ENCODE measurements at regions not wholly inside any gene's neighbourhood (a gene's known extent, or its start where the extent isn't known, plus 50 kb on each side); places are given as distances from the start of the nearest gene placed in this dataset.

DNA sequence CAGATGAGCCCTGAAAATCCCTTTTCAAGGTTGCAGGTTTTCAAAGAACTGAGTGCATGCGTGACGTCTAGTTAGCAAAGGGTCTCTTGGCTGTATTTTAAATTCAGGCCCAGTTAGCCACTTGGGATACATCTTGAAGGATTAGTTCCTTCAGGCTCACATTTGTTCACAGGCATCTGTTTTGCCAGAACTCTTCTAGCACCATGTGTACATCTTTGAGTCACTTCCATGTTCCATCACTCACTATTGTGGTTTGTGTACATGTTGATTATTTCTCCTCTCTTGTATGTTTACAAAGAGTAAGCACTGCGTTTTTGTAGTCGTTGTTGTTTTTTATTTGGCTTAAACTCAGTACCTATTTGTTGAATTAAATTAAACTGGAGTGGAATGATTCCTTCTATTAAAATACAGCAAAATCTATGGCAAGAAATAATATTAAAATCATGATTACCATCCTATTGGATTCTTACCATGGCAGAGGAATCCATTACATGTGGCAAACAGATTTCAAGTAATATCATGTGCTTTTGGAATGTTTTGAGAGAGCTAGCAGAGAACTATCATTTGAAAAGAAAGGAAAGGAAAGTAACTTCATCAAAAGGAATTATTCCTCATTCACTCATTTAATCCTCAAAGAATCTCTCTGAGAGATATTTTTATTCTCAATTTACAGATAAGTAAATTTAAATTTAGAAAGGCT is 438.9 kb upstream of the FAR2 start:
- Histone ChIP-seq H3K4me1 (ENCODE audit: insufficient read depth, low read length, severe bottlenecking) (no peaks in the 10 kb centered on the region), H3K79me2 (ENCODE audit: insufficient read depth, low read length) (no peaks in the 10 kb centered on the region), H3K4me3 (ENCODE audit: low read depth, low read length, poor library complexity, severe bottlenecking) (no peak overlapping the region), H3K4me2 (ENCODE audit: low read length) (no peak overlapping the region), H3K9me3 (ENCODE audit: low read length) (no peaks in the 10 kb centered on the region), H3K27ac (ENCODE audit: low read depth, low read length, poor library complexity, severe bottlenecking) (no peak overlapping the region), H3K27me3 (ENCODE audit: insufficient read depth, low read length) (no peaks in the 10 kb centered on the region), H2AFZ (ENCODE audit: low read length) (no peak overlapping the region), H3K9me2 (ENCODE audit: low read depth, low read length) (no peaks in the 10 kb centered on the region), H3K36me3 (ENCODE audit: insufficient read depth, low read length) (no peaks in the 10 kb centered on the region), H3F3A (ENCODE audit: insufficient read depth, low read length) (no peaks in the 10 kb centered on the region), H3K9ac (ENCODE audit: low read length) (no peak overlapping the region), H4K20me1 (ENCODE audit: insufficient read depth, low read length) (no peaks in the 10 kb centered on the region)
- TF ChIP-seq, protein P1, sequence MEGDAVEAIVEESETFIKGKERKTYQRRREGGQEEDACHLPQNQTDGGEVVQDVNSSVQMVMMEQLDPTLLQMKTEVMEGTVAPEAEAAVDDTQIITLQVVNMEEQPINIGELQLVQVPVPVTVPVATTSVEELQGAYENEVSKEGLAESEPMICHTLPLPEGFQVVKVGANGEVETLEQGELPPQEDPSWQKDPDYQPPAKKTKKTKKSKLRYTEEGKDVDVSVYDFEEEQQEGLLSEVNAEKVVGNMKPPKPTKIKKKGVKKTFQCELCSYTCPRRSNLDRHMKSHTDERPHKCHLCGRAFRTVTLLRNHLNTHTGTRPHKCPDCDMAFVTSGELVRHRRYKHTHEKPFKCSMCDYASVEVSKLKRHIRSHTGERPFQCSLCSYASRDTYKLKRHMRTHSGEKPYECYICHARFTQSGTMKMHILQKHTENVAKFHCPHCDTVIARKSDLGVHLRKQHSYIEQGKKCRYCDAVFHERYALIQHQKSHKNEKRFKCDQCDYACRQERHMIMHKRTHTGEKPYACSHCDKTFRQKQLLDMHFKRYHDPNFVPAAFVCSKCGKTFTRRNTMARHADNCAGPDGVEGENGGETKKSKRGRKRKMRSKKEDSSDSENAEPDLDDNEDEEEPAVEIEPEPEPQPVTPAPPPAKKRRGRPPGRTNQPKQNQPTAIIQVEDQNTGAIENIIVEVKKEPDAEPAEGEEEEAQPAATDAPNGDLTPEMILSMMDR (IDR thresholded peaks at IDR 0.05; ENCODE audit: low read length), result no peak
- no peak for TF ChIP-seq EZH2 (IDR thresholded peaks at IDR 0.05; ENCODE audit: borderline replicate concordance, low read length)

DNA sequence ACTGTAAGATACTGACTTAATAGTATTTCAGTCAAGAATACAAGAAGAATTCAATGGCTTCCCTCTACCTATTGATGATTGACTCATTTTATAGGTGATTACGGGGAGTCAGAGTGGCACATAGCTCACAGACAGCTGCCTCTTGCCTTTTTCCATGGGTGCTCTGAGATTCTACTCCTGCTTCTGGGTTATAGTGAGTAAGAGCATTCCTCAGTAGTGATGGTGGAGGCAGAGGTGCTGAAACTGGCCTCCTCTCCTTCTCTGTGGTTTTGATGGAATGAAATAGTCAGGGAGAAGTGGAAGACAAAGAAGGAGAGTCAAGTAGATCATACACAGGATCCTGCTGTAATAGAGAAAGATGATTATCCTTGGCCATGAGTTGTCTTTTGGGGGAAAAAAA is 438.2 kb upstream of the FAR2 start:
- Histone ChIP-seq H3F3A (ENCODE audit: insufficient read depth, low read length) (no peaks in the 10 kb centered on the region), H3K79me2 (ENCODE audit: insufficient read depth, low read length) (no peaks in the 10 kb centered on the region), H3K9ac (ENCODE audit: low read length) (no peak overlapping the region), H3K4me1 (ENCODE audit: insufficient read depth, low read length, severe bottlenecking) (no peaks in the 10 kb centered on the region), H3K27me3 (ENCODE audit: insufficient read depth, low read length) (no peaks in the 10 kb centered on the region), H3K9me3 (ENCODE audit: low read length) (no peaks in the 10 kb centered on the region), H2AFZ (ENCODE audit: low read length) (no peak overlapping the region), H3K27ac (ENCODE audit: low read depth, low read length, poor library complexity, severe bottlenecking) (no peak overlapping the region), H3K4me2 (ENCODE audit: low read length) (no peak overlapping the region), H3K36me3 (ENCODE audit: insufficient read depth, low read length) (no peaks in the 10 kb centered on the region), H3K9me2 (ENCODE audit: low read depth, low read length) (no peaks in the 10 kb centered on the region), H4K20me1 (ENCODE audit: insufficient read depth, low read length) (no peaks in the 10 kb centered on the region), H3K4me3 (ENCODE audit: low read depth, low read length, poor library complexity, severe bottlenecking) (no peak overlapping the region)
- no peak for TF ChIP-seq EZH2 (IDR thresholded peaks at IDR 0.05; ENCODE audit: borderline replicate concordance, low read length)
- TF ChIP-seq, protein P1 (IDR thresholded peaks at IDR 0.05; ENCODE audit: low read length), result no peak

DNA sequence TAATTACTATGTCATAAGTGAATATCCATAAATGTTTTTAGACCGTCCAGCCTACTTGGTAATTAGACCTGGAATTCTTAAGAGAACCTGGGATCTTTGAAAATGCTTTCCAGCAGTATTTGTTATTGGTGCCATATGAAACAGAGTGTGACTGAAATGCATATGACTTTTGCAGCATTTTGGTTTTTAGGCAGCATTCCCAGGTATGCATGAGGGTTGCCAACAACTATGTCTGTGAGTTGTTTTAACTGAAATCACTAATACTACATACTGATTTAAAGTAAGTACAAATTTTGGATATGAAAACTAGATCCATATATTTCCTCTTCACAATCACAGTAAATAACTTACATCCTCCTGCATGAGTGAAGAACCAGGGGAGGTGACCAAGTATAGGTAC is 437.7 kb upstream of the FAR2 start:
- Histone ChIP-seq H3K79me2 (ENCODE audit: insufficient read depth, low read length) (no peaks in the 10 kb centered on the region), H3K9me2 (ENCODE audit: low read depth, low read length) (no peaks in the 10 kb centered on the region), H3K4me1 (ENCODE audit: insufficient read depth, low read length, severe bottlenecking) (no peaks in the 10 kb centered on the region), H3F3A (ENCODE audit: insufficient read depth, low read length) (no peaks in the 10 kb centered on the region), H3K27me3 (ENCODE audit: insufficient read depth, low read length) (no peaks in the 10 kb centered on the region), H4K20me1 (ENCODE audit: insufficient read depth, low read length) (no peaks in the 10 kb centered on the region), H3K4me2 (ENCODE audit: low read length) (no peak overlapping the region), H3K27ac (ENCODE audit: low read depth, low read length, poor library complexity, severe bottlenecking) (no peak overlapping the region), H3K36me3 (ENCODE audit: insufficient read depth, low read length) (no peaks in the 10 kb centered on the region), H2AFZ (ENCODE audit: low read length) (no peak overlapping the region), H3K9me3 (ENCODE audit: low read length) (no peaks in the 10 kb centered on the region), H3K9ac (ENCODE audit: low read length) (no peak overlapping the region), H3K4me3 (ENCODE audit: low read depth, low read length, poor library complexity, severe bottlenecking) (no peak overlapping the region)
- TF ChIP-seq, protein P1 (IDR thresholded peaks at IDR 0.05; ENCODE audit: low read length), result no peak
- no peak for TF ChIP-seq EZH2 (IDR thresholded peaks at IDR 0.05; ENCODE audit: borderline replicate concordance, low read length)
